AG04450 (cell line): ENCODE measurements at regions not wholly inside any gene's neighbourhood (a gene's known extent, or its start where the extent isn't known, plus 50 kb on each side); places are given as distances from the start of the nearest gene placed in this dataset.

Source experiments
- CTCF ChIA-PET: fragments of 300-600, 350-600 bp; formaldehyde crosslinking; extraction: SDS; loops from one replicate; lab custom pipeline; 2022; ENCODE audit warnings: antibody characterized with exemption, inconsistent platforms; lab: Charles Lee
- POLR2A ChIA-PET: fragments of 350-600 bp; formaldehyde crosslinking; extraction: SDS; loops from one replicate; lab custom pipeline; 2021; ENCODE audit warnings: antibody characterized with exemption, inconsistent platforms; lab: Yijun Ruan, JAX
- DNase-seq: peaks from one replicate; pipeline ENCODE4 v3.0.0-alpha.2; 2011; ENCODE audit warnings: low read depth, low spot score
- H3K27ac ChIP-seq: one replicate; pipeline ENCODE4 v1.5.1; 2012; ENCODE audit warnings: low read depth, low read length, control low read depth
- H3K27me3 ChIP-seq: one replicate; pipeline ENCODE4 v1.6.0; 2012; ENCODE audit warnings: low read length; ENCODE audit not compliant: control insufficient read depth, insufficient read depth
- H3K4me3 ChIP-seq: 2 replicates; pipeline ENCODE4 v1.5.1; 2011; ENCODE audit warnings: mild to moderate bottlenecking, low read depth, low read length, control low read depth
- H3K9me3 ChIP-seq: 2 replicates; pipeline ENCODE4 v1.5.1; 2012; ENCODE audit warnings: low read length; ENCODE audit not compliant: control insufficient read depth, insufficient read depth
- TF ChIP-seq, protein P1 (sequence below): IDR thresholded peaks from 2 replicates; pipeline ENCODE4 v1.5.1; 2011; ENCODE audit warnings: low read depth, low read length, control low read depth, inconsistent platforms

- TF ChIP-seq, protein P1, sequence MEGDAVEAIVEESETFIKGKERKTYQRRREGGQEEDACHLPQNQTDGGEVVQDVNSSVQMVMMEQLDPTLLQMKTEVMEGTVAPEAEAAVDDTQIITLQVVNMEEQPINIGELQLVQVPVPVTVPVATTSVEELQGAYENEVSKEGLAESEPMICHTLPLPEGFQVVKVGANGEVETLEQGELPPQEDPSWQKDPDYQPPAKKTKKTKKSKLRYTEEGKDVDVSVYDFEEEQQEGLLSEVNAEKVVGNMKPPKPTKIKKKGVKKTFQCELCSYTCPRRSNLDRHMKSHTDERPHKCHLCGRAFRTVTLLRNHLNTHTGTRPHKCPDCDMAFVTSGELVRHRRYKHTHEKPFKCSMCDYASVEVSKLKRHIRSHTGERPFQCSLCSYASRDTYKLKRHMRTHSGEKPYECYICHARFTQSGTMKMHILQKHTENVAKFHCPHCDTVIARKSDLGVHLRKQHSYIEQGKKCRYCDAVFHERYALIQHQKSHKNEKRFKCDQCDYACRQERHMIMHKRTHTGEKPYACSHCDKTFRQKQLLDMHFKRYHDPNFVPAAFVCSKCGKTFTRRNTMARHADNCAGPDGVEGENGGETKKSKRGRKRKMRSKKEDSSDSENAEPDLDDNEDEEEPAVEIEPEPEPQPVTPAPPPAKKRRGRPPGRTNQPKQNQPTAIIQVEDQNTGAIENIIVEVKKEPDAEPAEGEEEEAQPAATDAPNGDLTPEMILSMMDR = no peak
- no peaks in the 10 kb centered on the region for H3K27me3 ChIP-seq
- no peak for DNase-seq
- H3K4me3 ChIP-seq = no peak overlapping the region
- H3K9me3 ChIP-seq = no peaks in the 10 kb centered on the region
- POLR2A ChIA-PET = no interaction called here
- no peak overlapping the region for H3K27ac ChIP-seq
- CTCF ChIA-PET = no interaction called here
Observed at GRCh38 chr9:20291201-20291600, 331.1 kb downstream of the MLLT3 start.

- ChIA-PET POLR2A (no interaction called here), CTCF (no interaction called here)
- no peak overlapping the region for H3K4me3 ChIP-seq
- TF ChIP-seq, protein P1 = no peak
- no peaks in the 10 kb centered on the region for H3K9me3 ChIP-seq
- no peaks in the 10 kb centered on the region for H3K27me3 ChIP-seq
- H3K27ac ChIP-seq = no peak overlapping the region
- no peak for DNase-seq
Observed at GRCh38 chr9:20290257-20290656, 332.0 kb downstream of the MLLT3 start.

GRCh38 chr9:20289423-20290010, 332.8 kb downstream of the MLLT3 start:
- CTCF ChIA-PET = no interaction called here

DNA sequence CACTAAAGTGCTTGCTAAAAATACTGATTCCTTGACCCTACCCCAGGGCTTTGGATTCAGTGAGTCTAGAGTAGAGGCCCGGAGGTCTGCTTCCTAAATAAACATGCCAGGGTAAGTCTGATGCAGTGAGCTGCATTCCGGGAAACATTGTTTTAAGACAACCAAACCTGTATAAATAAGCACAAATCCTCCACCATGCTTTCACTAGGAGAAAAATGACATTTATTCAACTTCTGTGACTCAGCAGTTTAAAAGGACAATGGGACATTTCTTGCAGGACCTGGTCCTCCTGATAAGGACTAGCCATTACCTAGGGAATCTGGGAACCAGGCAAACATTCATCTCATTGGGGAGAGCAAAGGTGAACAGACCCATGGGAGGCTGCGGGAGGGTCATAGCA, 335.3 kb downstream of the MLLT3 start:
- TF ChIP-seq, protein P1 = no peak
- CTCF ChIA-PET = no interaction called here
- POLR2A ChIA-PET = no interaction called here
- no peak for DNase-seq
- Histone ChIP-seq H3K27me3 (no peaks in the 10 kb centered on the region), H3K9me3 (no peaks in the 10 kb centered on the region), H3K27ac (no peak overlapping the region), H3K4me3 (no peak overlapping the region)

More at GRCh38 chr9:20289423-20290010, 332.8 kb downstream of the MLLT3 start:
- no peak for DNase-seq
- Histone ChIP-seq H3K4me3 (no peak overlapping the region), H3K27ac (no peak overlapping the region), H3K9me3 (no peaks in the 10 kb centered on the region), H3K27me3 (no peaks in the 10 kb centered on the region)
- POLR2A ChIA-PET = no interaction called here
- TF ChIP-seq, protein P1 = no peak

GRCh38 chr9:20286154-20286700, 336.1 kb downstream of the MLLT3 start:
- DNase-seq = no peak
- ChIA-PET CTCF (interaction anchor here (0.6 kb wide), 1 partner anchor 22 kb away, joined by 4 read pairs; no protein-coding TSS in a partner anchor), POLR2A (interaction anchor here (0.5 kb wide), 1 partner anchor 336 kb away, joined by 9 read pairs; the partner anchor contains the start of gene MLLT3)
- Histone ChIP-seq H3K27me3 (no peaks in the 10 kb centered on the region), H3K9me3 (no peaks in the 10 kb centered on the region), H3K27ac (no peak overlapping the region), H3K4me3 (no peak overlapping the region)
- TF ChIP-seq, protein P1 = no peak
